Lower leg skin (tissue), 3 donors: ENCODE measurements at regions not wholly inside any gene's neighbourhood (a gene's known extent, or its start where the extent isn't known, plus 50 kb on each side); places are given as distances from the start of the nearest gene placed in this dataset.

ENCODE experiments used
- POLR2A ChIP-seq, 2 donors: fragments of 450-650 bp; IDR thresholded peaks; one replicate each; pipeline ENCODE4 v1.6.1; 2016 to 2017; ENCODE audit warnings: antibody characterized with exemption in 2 of 2, mild to moderate bottlenecking in 1 of 2, moderate library complexity in 1 of 2
- TF ChIP-seq, protein P1 (sequence below), 3 donors: fragments of 450-650 bp; IDR thresholded peaks; one replicate each; pipeline ENCODE4 v1.5.1; 2016; ENCODE audit warnings: antibody characterized with exemption in 3 of 3, mild to moderate bottlenecking in 3 of 3, moderate library complexity in 2 of 3

DNA sequence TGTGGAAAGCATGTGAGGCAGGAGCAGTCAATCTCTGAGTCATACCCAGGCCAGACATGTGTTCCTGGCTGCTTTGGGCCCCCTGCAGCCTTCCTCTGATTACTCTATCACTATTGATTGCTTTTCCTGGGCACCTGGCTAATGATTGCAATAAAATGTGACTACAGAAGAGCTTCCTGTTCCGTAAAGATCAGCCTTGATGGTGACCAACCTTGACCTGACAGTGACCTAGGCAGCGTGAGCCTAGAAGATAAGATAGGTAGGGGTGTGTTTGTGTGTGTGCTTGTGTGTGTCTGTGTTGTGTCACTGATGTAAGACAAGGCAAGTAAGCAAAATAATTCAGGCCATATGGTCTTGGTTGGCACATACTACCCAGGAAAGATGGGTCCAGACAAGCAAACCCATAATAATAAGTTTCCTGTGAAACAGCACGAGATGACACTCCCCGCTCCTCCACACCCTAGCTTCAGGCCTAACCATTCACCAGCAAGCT, 367.7 kb upstream of the CDH11 start:
- TF ChIP-seq, protein P1, sequence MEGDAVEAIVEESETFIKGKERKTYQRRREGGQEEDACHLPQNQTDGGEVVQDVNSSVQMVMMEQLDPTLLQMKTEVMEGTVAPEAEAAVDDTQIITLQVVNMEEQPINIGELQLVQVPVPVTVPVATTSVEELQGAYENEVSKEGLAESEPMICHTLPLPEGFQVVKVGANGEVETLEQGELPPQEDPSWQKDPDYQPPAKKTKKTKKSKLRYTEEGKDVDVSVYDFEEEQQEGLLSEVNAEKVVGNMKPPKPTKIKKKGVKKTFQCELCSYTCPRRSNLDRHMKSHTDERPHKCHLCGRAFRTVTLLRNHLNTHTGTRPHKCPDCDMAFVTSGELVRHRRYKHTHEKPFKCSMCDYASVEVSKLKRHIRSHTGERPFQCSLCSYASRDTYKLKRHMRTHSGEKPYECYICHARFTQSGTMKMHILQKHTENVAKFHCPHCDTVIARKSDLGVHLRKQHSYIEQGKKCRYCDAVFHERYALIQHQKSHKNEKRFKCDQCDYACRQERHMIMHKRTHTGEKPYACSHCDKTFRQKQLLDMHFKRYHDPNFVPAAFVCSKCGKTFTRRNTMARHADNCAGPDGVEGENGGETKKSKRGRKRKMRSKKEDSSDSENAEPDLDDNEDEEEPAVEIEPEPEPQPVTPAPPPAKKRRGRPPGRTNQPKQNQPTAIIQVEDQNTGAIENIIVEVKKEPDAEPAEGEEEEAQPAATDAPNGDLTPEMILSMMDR (IDR thresholded peaks at IDR 0.05) = no peak
- TF ChIP-seq POLR2A (IDR thresholded peaks at IDR 0.05) = no peak
